Activated CD8-positive, alpha-beta memory T cell treated with anti-CD3 and anti-CD28 coated beads for 24 hours (primary cell): ENCODE measurements at regions not wholly inside any gene's neighbourhood (a gene's known extent, or its start where the extent isn't known, plus 50 kb on each side); places are given as distances from the start of the nearest gene placed in this dataset.
A peak's percentile ranks its signal among the peaks of the same experiment; 100 is the strongest.
"Not testable (repeated sequence)": the region's sequence is repeated elsewhere in the genome, so short reads cannot be mapped to it uniquely, and the experiment has no call there.

ENCODE experiments used
- DNase-seq: peaks from one replicate; pipeline ENCODE4 v3.0.0-alpha.2; 2020

- no peak for DNase-seq
Observed at GRCh38 chr14:34081576-34082136, 130.8 kb upstream of the EGLN3 start.

- no peak for DNase-seq
Observed at GRCh38 chr14:34081101-34081575, 130.3 kb upstream of the EGLN3 start.

GRCh38 chr14:34079643-34080042, 128.8 kb upstream of the EGLN3 start:
- DNase-seq, result not testable (repeated sequence)

GRCh38 chr14:34078117-34078743, 127.4 kb upstream of the EGLN3 start:
- DNase-seq, result no peak

- no peak for DNase-seq
Observed at GRCh38 chr14:34075826-34076225, 125.0 kb upstream of the EGLN3 start.

- no peak for DNase-seq
Observed at GRCh38 chr14:34075042-34075744, 124.3 kb upstream of the EGLN3 start.

GRCh38 chr14:34072921-34073320, 122.0 kb upstream of the EGLN3 start:
- no peak for DNase-seq

GRCh38 chr14:34072401-34072800, 121.5 kb upstream of the EGLN3 start:
- no peak for DNase-seq

GRCh38 chr14:34070917-34071407, 120.1 kb upstream of the EGLN3 start:
- no peak for DNase-seq

- no peak for DNase-seq
Observed at GRCh38 chr14:34069854-34070582, 119.1 kb upstream of the EGLN3 start.

GRCh38 chr14:34067587-34067986, 116.7 kb upstream of the EGLN3 start:
- DNase-seq, result no peak

GRCh38 chr14:34065690-34066391, 115.0 kb upstream of the EGLN3 start:
- DNase-seq, result no peak

- no peak for DNase-seq
Observed at GRCh38 chr14:34065236-34065635, 114.4 kb upstream of the EGLN3 start.

GRCh38 chr14:34064349-34064748, 113.5 kb upstream of the EGLN3 start:
- DNase-seq, result no peak

- DNase-seq, result no peak
Observed at GRCh38 chr14:34063470-34064164, 112.7 kb upstream of the EGLN3 start.

GRCh38 chr14:34063042-34063441, 112.2 kb upstream of the EGLN3 start:
- DNase-seq, result no peak

GRCh38 chr14:34062353-34062973, 111.6 kb upstream of the EGLN3 start:
- DNase-seq, result no peak

GRCh38 chr14:34060651-34060999, 109.8 kb upstream of the EGLN3 start:
- DNase-seq, result no peak

- DNase-seq, result peak; percentile 83
Observed at GRCh38 chr14:34059925-34060650, 109.2 kb upstream of the EGLN3 start.

GRCh38 chr14:34059037-34059924, 108.4 kb upstream of the EGLN3 start:
- DNase-seq, result no peak
